ENCODE measurements at regions not wholly inside any gene's neighbourhood (a gene's known extent, or its start where the extent isn't known, plus 50 kb on each side); places are given as distances from the start of the nearest gene placed in this dataset.
"Not testable (repeated sequence)": the region's sequence is repeated elsewhere in the genome, so short reads cannot be mapped to it uniquely, and the experiment has no call there.

GRCh38 chr5:10122076-10122726 lies 127.5 kb downstream of the ATPSCKMT start:
- Histone ChIP-seq H3K27me3 (ENCODE audit: insufficient read depth, low read length) (no peaks in the 10 kb centered on the region), H3K36me3 (ENCODE audit: insufficient read depth, low read length) (no peaks in the 10 kb centered on the region)

DNA sequence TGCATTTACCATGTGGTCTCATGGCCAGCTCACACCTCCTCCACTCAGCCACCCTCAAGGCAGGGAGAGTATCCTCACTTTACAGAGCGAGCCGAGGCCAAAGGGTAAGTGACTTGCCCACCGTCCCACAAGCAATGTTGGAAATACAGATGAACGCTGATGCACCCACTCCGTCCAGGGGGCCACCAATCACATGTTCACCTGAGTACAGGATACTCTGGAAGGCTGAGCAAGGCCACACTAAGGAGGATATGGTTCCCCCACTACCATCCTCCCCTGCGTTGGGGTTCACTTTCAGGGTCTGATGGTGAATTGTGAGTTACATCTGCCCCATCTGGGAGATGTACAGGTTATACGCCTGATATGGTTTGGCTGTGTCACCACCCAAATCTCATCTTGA lies 128.8 kb downstream of the ATPSCKMT start:
- no peaks in the 10 kb centered on the region for H3K36me3 ChIP-seq (ENCODE audit: insufficient read depth, low read length)
- no peak overlapping the region for H2AFZ ChIP-seq (ENCODE audit: low read depth, low read length)
- no peaks in the 10 kb centered on the region for H3K27me3 ChIP-seq (ENCODE audit: insufficient read depth, low read length)
- no peaks in the 10 kb centered on the region for H3K9me3 ChIP-seq (ENCODE audit: low read length)
- H3K4me3 ChIP-seq (ENCODE audit: low read length), result no peak overlapping the region
- no peaks in the 10 kb centered on the region for H3K4me1 ChIP-seq (ENCODE audit: insufficient read depth, low read length)

More at GRCh38 chr5:10122076-10122726, 127.5 kb downstream of the ATPSCKMT start:
- Histone ChIP-seq H3K4me1 (ENCODE audit: insufficient read depth, low read length) (no peaks in the 10 kb centered on the region), H3K9me3 (ENCODE audit: low read length) (no peaks in the 10 kb centered on the region), H2AFZ (ENCODE audit: low read depth, low read length) (no peak overlapping the region), H3K4me3 (ENCODE audit: low read length) (no peak overlapping the region)

GRCh38 chr5:10118150-10118549 lies 131.5 kb downstream of the ATPSCKMT start:
- Histone ChIP-seq H3K4me1 (ENCODE audit: insufficient read depth, low read length) (no peaks in the 10 kb centered on the region), H3K9me3 (ENCODE audit: low read length) (peaks cover 2% of the 10 kb centered on the region), H3K36me3 (ENCODE audit: insufficient read depth, low read length) (no peaks in the 10 kb centered on the region), H2AFZ (ENCODE audit: low read depth, low read length) (no peak overlapping the region), H3K27me3 (ENCODE audit: insufficient read depth, low read length) (no peaks in the 10 kb centered on the region), H3K4me3 (ENCODE audit: low read length) (no peak overlapping the region)

DNA sequence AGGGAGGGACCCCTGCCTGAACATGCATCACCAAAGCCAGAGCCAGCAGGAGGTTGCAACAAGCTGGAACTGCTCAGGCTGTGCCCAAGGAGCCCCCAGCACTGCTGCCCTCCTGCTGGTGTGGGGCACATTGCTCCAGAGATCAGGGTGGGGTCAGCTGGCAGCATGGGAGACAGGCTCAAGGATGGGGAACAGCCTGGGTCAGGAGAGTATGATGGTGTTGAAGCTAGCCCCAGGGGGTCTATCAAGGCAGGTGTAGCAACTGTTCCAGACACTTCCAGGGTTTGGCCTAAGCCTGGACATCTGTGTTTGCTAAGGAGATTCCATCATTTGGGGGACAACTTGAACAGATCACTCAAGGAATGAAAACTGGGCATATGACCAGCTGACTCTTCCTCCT lies 133.1 kb downstream of the ATPSCKMT start:
- no peaks in the 10 kb centered on the region for H3K4me1 ChIP-seq (ENCODE audit: insufficient read depth, low read length)
- peaks cover 2% of the 10 kb centered on the region for H3K9me3 ChIP-seq (ENCODE audit: low read length)
- H3K36me3 ChIP-seq (ENCODE audit: insufficient read depth, low read length), result no peaks in the 10 kb centered on the region
- H3K27me3 ChIP-seq (ENCODE audit: insufficient read depth, low read length), result no peaks in the 10 kb centered on the region
- no peak overlapping the region for H2AFZ ChIP-seq (ENCODE audit: low read depth, low read length)
- no peak overlapping the region for H3K4me3 ChIP-seq (ENCODE audit: low read length)

DNA sequence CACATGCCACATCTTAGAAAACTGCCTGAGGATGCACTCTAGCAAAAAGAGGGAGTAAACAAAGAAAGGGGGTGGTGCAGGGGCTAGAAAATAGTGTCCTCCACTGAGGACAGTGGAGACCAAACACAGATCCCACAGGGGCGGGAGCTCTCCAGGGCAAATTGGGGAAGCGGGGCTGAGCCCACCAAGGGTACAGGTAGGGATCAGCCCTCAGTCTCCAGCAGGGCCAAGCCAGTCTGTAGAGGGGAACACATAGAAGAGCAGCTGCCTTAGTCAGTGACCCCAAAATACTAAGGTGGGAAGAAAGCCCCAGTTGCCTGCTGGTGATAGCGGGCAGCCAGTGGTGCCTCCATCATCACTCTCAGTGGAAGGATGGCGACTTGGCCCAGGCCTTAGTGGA lies 134.0 kb downstream of the ATPSCKMT start:
- no peak overlapping the region for H2AFZ ChIP-seq (ENCODE audit: low read depth, low read length)
- H3K4me3 ChIP-seq (ENCODE audit: low read length), result no peak overlapping the region

DNA sequence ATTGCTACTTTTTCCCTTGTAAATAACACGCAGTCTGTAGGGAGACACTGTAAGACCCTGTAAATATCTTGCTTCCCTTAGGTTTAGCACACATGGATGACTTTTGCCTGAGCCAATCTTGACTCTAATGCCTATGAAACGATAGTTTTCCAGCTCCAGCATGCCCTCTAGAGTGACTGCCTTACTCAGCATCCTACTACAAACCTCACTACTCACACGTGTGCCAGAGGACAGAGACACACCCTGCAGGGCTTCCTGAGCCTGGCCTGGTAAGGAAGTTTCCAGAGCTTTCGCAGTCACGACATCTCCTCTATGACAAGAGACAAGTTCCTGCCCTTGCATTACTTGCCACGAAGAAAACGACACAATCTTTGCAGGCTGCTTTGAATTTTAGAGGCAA lies 138.1 kb downstream of the ATPSCKMT start:
- H3K36me3 ChIP-seq (ENCODE audit: insufficient read depth, low read length), result no peaks in the 10 kb centered on the region
- H2AFZ ChIP-seq (ENCODE audit: low read depth, low read length), result no peak overlapping the region
- no peak overlapping the region for H3K4me3 ChIP-seq (ENCODE audit: low read length)
- peaks cover 2% of the 10 kb centered on the region for H3K9me3 ChIP-seq (ENCODE audit: low read length)
- H3K4me1 ChIP-seq (ENCODE audit: insufficient read depth, low read length), result no peaks in the 10 kb centered on the region
- no peaks in the 10 kb centered on the region for H3K27me3 ChIP-seq (ENCODE audit: insufficient read depth, low read length)

More for the DNA sequence above, 134.0 kb downstream of the ATPSCKMT start:
- Histone ChIP-seq H3K4me1 (ENCODE audit: insufficient read depth, low read length) (no peaks in the 10 kb centered on the region), H3K9me3 (ENCODE audit: low read length) (peaks cover 2% of the 10 kb centered on the region), H3K36me3 (ENCODE audit: insufficient read depth, low read length) (no peaks in the 10 kb centered on the region), H3K27me3 (ENCODE audit: insufficient read depth, low read length) (no peaks in the 10 kb centered on the region)

DNA sequence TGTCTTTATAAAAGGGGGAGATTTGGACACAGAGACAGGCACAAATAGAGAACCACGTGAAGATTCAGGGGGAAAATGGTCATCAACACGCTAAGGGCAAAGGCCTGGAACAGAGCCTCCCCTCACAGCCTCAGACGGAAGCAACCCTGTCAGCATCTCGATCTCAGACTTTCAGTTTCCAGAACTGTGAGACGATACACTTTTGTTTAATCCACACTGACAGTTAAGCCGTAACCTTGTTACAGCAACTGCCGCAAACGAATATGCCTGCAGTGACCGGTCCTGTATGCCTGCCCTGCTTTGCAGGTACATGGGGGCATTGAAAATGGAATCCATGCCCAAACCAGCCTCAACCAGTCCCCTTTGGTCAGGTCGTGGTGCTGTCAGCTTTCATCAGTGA lies 139.5 kb downstream of the ATPSCKMT start:
- no peak overlapping the region for H3K4me3 ChIP-seq (ENCODE audit: low read length)
- no peaks in the 10 kb centered on the region for H3K36me3 ChIP-seq (ENCODE audit: insufficient read depth, low read length)
- no peaks in the 10 kb centered on the region for H3K4me1 ChIP-seq (ENCODE audit: insufficient read depth, low read length)
- no peaks in the 10 kb centered on the region for H3K27me3 ChIP-seq (ENCODE audit: insufficient read depth, low read length)
- H3K9me3 ChIP-seq (ENCODE audit: low read length), result peaks cover 2% of the 10 kb centered on the region
- H2AFZ ChIP-seq (ENCODE audit: low read depth, low read length), result no peak overlapping the region

GRCh38 chr5:10109299-10109698 lies 140.4 kb downstream of the ATPSCKMT start:
- no peaks in the 10 kb centered on the region for H3K36me3 ChIP-seq (ENCODE audit: insufficient read depth, low read length)
- no peak overlapping the region for H2AFZ ChIP-seq (ENCODE audit: low read depth, low read length)
- no peaks in the 10 kb centered on the region for H3K4me1 ChIP-seq (ENCODE audit: insufficient read depth, low read length)
- H3K9me3 ChIP-seq (ENCODE audit: low read length), result no peaks in the 10 kb centered on the region
- H3K27me3 ChIP-seq (ENCODE audit: insufficient read depth, low read length), result no peaks in the 10 kb centered on the region
- H3K4me3 ChIP-seq (ENCODE audit: low read length), result no peak overlapping the region

- H3K27me3 ChIP-seq (ENCODE audit: insufficient read depth, low read length), result no peaks in the 10 kb centered on the region
- H3K36me3 ChIP-seq (ENCODE audit: insufficient read depth, low read length), result no peaks in the 10 kb centered on the region
- H3K9me3 ChIP-seq (ENCODE audit: low read length), result no peaks in the 10 kb centered on the region
- H2AFZ ChIP-seq (ENCODE audit: low read depth, low read length), result no peak overlapping the region
- peaks cover 17% of the 10 kb centered on the region for H3K4me1 ChIP-seq (ENCODE audit: insufficient read depth, low read length)
- no peak overlapping the region for H3K4me3 ChIP-seq (ENCODE audit: low read length)
Measured at GRCh38 chr5:10106806-10107205, 142.9 kb downstream of the ATPSCKMT start.

DNA sequence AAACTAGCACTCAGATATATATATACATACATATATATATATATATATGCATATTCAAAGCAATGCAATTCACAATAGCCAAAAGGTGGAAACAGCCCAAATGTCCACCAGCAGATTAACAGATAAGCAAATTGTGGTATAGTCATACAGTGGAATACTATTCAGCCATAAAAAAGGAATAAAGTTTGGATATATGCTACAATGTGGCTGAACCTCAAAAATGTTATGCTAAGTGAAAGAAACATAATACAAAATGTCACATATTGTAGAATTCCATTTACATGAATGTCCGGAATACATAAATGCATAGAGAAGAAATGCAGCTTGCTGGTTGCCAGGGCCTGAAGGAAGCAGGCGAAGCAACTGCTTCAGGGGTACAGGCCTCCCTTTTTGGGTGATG lies 143.4 kb downstream of the ATPSCKMT start:
- H3K4me3 ChIP-seq (ENCODE audit: low read length), result no peak overlapping the region
- H2AFZ ChIP-seq (ENCODE audit: low read depth, low read length), result no peak overlapping the region

DNA sequence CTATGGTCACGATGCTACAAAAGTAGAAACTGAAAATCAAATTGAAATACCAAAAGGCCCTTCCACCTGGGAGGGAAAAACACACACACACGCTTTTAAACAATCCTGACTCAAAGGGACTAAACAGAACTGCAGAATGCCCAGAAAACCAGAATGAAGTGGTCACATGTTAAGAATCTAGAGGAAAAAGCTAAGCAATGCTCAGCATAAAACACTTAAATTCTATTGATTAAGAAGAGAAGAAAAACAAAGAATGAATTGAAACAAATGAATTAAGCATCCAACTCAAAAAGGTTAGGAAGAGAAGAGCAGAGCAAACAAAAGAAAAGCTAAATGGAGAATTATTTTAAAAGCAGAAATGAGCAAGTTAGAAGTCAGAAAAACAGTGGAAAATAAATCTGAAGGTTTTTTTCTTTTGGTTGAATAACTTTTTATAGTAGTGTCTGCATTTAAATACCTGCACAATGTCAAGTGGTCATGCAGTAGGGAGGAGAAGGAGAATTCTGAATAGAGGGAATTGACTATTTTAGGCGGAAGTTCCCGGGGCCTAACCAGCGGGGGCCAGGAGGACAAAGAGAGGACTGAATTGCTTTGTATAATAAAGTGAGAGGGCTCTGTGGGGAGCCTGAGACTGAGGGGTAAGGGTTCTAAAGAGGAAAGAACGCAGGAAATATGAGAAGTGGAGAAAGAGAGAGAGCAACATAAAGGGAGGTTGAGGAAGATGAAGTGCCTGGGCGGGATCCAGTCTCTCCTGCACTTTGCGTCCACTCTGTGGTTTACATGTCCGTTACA lies 146.8 kb downstream of the ATPSCKMT start:
- H3K4me1 ChIP-seq (ENCODE audit: insufficient read depth, low read length), result peaks cover 17% of the 10 kb centered on the region
- H2AFZ ChIP-seq (ENCODE audit: low read depth, low read length), result peak overlapping the region; percentile 5
- H3K9me3 ChIP-seq (ENCODE audit: low read length), result no peaks in the 10 kb centered on the region
- no peaks in the 10 kb centered on the region for H3K27me3 ChIP-seq (ENCODE audit: insufficient read depth, low read length)
- H3K36me3 ChIP-seq (ENCODE audit: insufficient read depth, low read length), result no peaks in the 10 kb centered on the region
- H3K4me3 ChIP-seq (ENCODE audit: low read length), result no peak overlapping the region

More for the DNA sequence above, 143.4 kb downstream of the ATPSCKMT start:
- Histone ChIP-seq H3K27me3 (ENCODE audit: insufficient read depth, low read length) (no peaks in the 10 kb centered on the region), H3K36me3 (ENCODE audit: insufficient read depth, low read length) (no peaks in the 10 kb centered on the region), H3K4me1 (ENCODE audit: insufficient read depth, low read length) (peaks cover 17% of the 10 kb centered on the region), H3K9me3 (ENCODE audit: low read length) (no peaks in the 10 kb centered on the region)

DNA sequence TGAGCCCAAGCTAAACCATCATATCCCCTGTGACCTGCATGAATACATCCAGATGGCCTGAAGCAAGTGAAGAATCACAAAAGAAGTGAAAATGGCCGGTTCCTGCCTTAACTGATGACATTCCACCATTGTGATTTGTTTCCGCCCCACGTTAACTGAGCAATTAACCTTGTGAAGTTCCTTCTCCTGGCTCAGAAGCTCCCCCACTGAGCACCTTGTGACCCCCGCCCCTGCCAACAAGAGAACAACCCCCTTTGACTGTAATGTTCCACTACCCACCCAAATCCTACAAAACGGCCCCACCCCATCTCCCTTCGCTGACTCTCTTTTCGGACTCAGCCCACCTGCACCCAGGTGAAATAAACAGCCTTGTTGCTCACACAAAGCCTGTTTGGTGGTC lies 147.5 kb downstream of the ATPSCKMT start:
- not testable (repeated sequence) for H3K4me3 ChIP-seq (ENCODE audit: low read length)
- H3K4me1 ChIP-seq (ENCODE audit: insufficient read depth, low read length), result peaks cover 17% of the 10 kb centered on the region

GRCh38 chr5:10099548-10099947 lies 150.1 kb downstream of the ATPSCKMT start:
- Histone ChIP-seq H3K27me3 (ENCODE audit: insufficient read depth, low read length) (no peaks in the 10 kb centered on the region), H3K4me3 (ENCODE audit: low read length) (no peak overlapping the region), H3K36me3 (ENCODE audit: insufficient read depth, low read length) (no peaks in the 10 kb centered on the region), H2AFZ (ENCODE audit: low read depth, low read length) (no peak overlapping the region), H3K9me3 (ENCODE audit: low read length) (no peaks in the 10 kb centered on the region), H3K4me1 (ENCODE audit: insufficient read depth, low read length) (peaks cover 17% of the 10 kb centered on the region)

More for the DNA sequence above, 147.5 kb downstream of the ATPSCKMT start:
- H2AFZ ChIP-seq (ENCODE audit: low read depth, low read length), result peak overlapping the region; percentile 5
- not testable (repeated sequence) for H3K9me3 ChIP-seq (ENCODE audit: low read length); H3K27me3 ChIP-seq (ENCODE audit: insufficient read depth, low read length); H3K36me3 ChIP-seq (ENCODE audit: insufficient read depth, low read length)
